ENCODE measurements at regions not wholly inside any gene's neighbourhood (a gene's known extent, or its start where the extent isn't known, plus 50 kb on each side); places are given as distances from the start of the nearest gene placed in this dataset.
"Not testable (repeated sequence)": the region's sequence is repeated elsewhere in the genome, so short reads cannot be mapped to it uniquely, and the experiment has no call there.

GRCh38 chrX:131219271-131219670 lies 69.8 kb downstream of the IGSF1 start:
- no peak for DNase-seq

- DNase-seq: peak; percentile 22
These were observed 71.1 kb downstream of the IGSF1 start for GRCh38 chrX:131217989-131218388.

- DNase-seq: no peak
These were observed 72.3 kb downstream of the IGSF1 start for GRCh38 chrX:131216828-131217227.

GRCh38 chrX:131213400-131213799 lies 75.7 kb downstream of the IGSF1 start:
- DNase-seq: no peak

GRCh38 chrX:131202766-131203165 lies 86.3 kb downstream of the IGSF1 start:
- DNase-seq: no peak

DNA sequence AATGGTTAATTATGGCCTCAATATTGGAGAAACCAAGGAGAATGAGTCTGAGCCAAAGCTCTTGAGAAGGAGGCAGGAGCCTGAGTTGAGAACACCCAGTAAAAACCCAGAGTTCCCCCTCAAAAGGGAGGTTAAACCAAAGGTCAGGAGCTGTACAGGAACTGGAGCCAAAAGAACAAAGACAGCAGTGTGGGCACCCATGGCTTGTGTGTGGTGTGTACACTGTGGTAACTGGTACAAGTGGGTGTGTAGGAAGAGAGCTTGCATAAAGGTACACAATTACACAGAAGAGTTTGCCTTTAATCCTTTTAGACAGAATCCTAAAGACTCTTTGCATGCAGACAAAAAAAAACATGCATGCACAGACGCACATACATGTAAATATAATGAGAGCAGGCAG lies 87.1 kb downstream of the IGSF1 start:
- DNase-seq: no peak

GRCh38 chrX:131199091-131199490 lies 90.0 kb downstream of the IGSF1 start:
- DNase-seq: no peak

- no peak for DNase-seq
These were observed 101.9 kb downstream of the IGSF1 start for GRCh38 chrX:131187206-131187605.

DNA sequence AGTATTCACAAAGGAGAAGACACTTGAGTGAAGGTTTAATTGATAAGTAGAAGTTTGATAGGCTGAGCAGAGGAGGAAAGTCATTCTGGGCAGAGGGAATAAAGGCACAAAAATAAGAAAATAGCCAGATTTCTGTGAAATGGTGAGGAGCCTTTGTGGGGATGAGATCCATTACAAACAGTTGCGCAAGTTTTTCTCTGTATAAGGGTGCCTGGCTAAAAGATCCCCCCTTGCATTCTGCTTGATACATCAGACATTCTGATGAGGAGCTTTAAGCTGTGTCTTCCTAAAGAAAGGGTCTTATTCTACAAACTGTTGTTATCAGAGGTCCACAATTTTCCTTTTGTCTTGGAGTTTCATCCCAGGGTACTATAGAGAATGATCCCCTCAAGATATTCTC lies 112.0 kb downstream of the ARHGAP36 start:
- no peak for DNase-seq

DNA sequence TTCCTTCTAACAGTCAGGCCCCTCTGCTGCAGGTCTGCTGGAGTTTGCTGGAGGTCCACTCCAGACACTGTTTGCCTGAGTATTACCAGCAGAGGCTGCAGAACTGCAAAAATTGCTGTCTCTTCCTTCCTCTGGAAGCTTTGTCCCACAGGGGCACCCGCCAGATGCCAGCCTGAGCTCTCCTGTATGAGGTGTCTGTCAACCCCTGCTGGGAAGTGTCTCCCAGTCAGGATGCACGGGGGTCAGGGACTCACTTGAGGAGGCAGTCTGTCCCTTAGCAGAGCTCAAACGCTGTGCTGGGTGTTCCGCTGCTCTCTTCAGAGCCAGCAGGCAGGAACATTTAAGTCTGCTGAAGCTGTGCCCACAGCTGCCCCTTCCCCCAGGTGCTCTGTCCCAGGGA lies 105.5 kb downstream of the ARHGAP36 start:
- not testable (repeated sequence) for DNase-seq

- not testable (repeated sequence) for DNase-seq
These were observed 99.5 kb downstream of the ARHGAP36 start for GRCh38 chrX:131157656-131158055.

DNA sequence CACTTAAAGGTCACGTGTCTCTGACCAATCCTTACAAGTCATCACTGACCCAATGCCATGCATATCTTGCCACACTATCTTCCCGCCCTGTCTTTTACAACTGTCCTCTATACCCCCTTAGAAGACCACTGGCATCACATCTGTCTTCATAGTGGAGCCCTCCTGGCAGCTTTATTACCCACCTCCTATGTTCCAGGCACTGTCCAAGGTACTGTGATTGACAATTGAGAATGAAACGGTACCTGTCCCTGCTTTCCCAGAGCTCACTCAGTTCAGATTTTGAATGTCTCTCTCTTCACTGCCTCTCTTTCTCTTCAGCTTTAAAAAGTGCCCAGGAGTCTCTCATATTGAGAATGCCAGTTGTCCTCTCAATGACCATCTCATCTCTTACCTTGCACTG lies 88.6 kb downstream of the ARHGAP36 start:
- DNase-seq: no peak

Data from NCI-H2171 (cell line).